Osteoblast (primary cell): ENCODE measurements at regions not wholly inside any gene's neighbourhood (a gene's known extent, or its start where the extent isn't known, plus 50 kb on each side); places are given as distances from the start of the nearest gene placed in this dataset.

ENCODE experiments used
- DNase-seq: peaks from one replicate; pipeline ENCODE4 v3.0.0; 2011; ENCODE audit warnings: low spot score, mixed read lengths; ENCODE audit not compliant: insufficient read length; ENCODE audit errors: missing footprints
- H2AFZ ChIP-seq: 2 replicates; pipeline ENCODE4 v1.6.0; 2011; ENCODE audit warnings: mild to moderate bottlenecking, low read length
- H3K27ac ChIP-seq: 2 replicates; pipeline ENCODE4 v1.5.1; 2011; ENCODE audit warnings: mild to moderate bottlenecking, low read depth, low read length, moderate library complexity
- H3K27me3 ChIP-seq: 2 replicates; pipeline ENCODE4 v1.6.0; 2012; ENCODE audit warnings: mild to moderate bottlenecking, control low read depth, inconsistent platforms, low read length, moderate library complexity; ENCODE audit not compliant: insufficient read depth
- H3K36me3 ChIP-seq: 2 replicates; pipeline ENCODE4 v1.5.1; 2011; ENCODE audit warnings: mild to moderate bottlenecking, low read length, control low read depth, moderate library complexity; ENCODE audit not compliant: insufficient read depth
- H3K4me1 ChIP-seq: 2 replicates; pipeline ENCODE4 v1.5.1; 2011; ENCODE audit warnings: mild to moderate bottlenecking, low read length, control low read depth, moderate library complexity; ENCODE audit not compliant: insufficient read depth
- H3K4me2 ChIP-seq: 2 replicates; pipeline ENCODE4 v1.6.0; 2011; ENCODE audit warnings: mild to moderate bottlenecking, low read length; ENCODE audit not compliant: insufficient read depth
- H3K4me3 ChIP-seq: fragments of 200-600 bp; sonication (generic); 3 replicates; pipeline ENCODE4 v1.5.1; 2012; ENCODE audit warnings: mild to moderate bottlenecking, low read length, inconsistent platforms; ENCODE audit not compliant: insufficient read depth
- H3K79me2 ChIP-seq: 2 replicates; pipeline ENCODE4 v1.6.0; 2012; ENCODE audit warnings: mild to moderate bottlenecking, low read length, control low read depth, inconsistent platforms; ENCODE audit not compliant: insufficient read depth
- H3K9me3 ChIP-seq: 2 replicates; pipeline ENCODE4 v1.5.1; 2011; ENCODE audit warnings: low read depth, low read length, control low read depth
- H4K20me1 ChIP-seq: 2 replicates; pipeline ENCODE4 v1.6.0; 2012; ENCODE audit warnings: mild to moderate bottlenecking, low read length, control low read depth; ENCODE audit not compliant: insufficient read depth
- TF ChIP-seq, protein P1 (sequence below): IDR thresholded peaks from 2 replicates; pipeline ENCODE4 v1.5.1; 2011; ENCODE audit warnings: mild to moderate bottlenecking, low read depth, low read length, moderate library complexity; ENCODE audit errors: extremely low read depth

DNA sequence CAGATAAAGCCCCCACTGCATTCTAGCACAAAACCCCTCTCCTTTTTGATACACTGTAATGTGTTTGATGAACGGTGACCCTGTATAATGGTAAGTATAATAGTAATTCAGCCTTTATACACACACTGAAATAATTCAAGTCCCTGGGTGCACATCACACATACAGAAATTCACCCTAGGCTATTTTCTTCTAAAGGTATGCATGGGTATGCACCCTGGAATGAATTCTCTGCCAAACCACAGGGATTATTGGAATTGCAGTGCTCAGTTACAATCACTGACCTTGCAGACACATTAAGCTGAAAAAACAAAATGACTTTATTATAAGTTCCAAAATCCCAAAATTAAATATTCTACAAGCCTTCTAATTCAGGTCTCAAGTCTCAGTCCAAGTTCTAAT is 245.9 kb upstream of the FAT3 start:
- Histone ChIP-seq H3K27me3 (no peaks in the 10 kb centered on the region), H3K9me3 (no peaks in the 10 kb centered on the region), H4K20me1 (no peaks in the 10 kb centered on the region), H3K27ac (no peak overlapping the region), H3K79me2 (no peaks in the 10 kb centered on the region), H3K4me2 (no peak overlapping the region), H3K4me1 (peaks cover 21% of the 10 kb centered on the region), H3K36me3 (no peaks in the 10 kb centered on the region), H3K4me3 (no peak overlapping the region), H2AFZ (no peak overlapping the region)
- TF ChIP-seq, protein P1, sequence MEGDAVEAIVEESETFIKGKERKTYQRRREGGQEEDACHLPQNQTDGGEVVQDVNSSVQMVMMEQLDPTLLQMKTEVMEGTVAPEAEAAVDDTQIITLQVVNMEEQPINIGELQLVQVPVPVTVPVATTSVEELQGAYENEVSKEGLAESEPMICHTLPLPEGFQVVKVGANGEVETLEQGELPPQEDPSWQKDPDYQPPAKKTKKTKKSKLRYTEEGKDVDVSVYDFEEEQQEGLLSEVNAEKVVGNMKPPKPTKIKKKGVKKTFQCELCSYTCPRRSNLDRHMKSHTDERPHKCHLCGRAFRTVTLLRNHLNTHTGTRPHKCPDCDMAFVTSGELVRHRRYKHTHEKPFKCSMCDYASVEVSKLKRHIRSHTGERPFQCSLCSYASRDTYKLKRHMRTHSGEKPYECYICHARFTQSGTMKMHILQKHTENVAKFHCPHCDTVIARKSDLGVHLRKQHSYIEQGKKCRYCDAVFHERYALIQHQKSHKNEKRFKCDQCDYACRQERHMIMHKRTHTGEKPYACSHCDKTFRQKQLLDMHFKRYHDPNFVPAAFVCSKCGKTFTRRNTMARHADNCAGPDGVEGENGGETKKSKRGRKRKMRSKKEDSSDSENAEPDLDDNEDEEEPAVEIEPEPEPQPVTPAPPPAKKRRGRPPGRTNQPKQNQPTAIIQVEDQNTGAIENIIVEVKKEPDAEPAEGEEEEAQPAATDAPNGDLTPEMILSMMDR, result no peak
- DNase-seq, result no peak

DNA sequence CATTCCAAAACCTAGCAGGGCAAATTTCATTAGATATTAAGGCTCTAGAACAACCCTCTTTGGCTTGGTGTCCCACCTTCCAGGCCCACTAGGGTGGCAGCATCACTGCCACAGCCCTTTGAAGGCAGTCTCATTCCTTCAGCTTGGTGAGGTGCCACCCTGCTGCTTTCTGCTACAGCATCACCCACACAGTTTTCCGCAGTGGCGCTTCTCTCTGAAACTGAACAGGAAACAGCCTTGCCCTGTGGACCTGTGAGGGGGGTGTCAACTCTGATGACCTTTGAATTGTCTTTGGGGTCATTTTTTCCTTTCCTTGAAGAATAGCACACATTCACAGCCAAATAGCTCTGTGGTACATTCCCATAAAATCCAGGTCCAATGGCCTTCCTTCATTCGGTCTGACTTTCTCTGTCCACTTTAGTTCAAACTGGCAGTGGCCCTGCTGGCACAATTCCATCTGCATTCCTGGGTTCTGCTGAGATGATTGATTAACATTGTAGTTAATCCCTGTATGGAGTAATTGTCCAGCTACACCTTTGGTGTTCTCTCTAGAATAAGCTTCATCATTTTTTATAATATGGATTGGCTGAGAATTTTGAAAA is 251.9 kb upstream of the FAT3 start:
- no peak overlapping the region for H3K27ac ChIP-seq
- no peaks in the 10 kb centered on the region for H3K27me3 ChIP-seq
- TF ChIP-seq, protein P1, result no peak
- no peak for DNase-seq
- H3K79me2 ChIP-seq, result no peaks in the 10 kb centered on the region
- no peaks in the 10 kb centered on the region for H4K20me1 ChIP-seq
- H3K36me3 ChIP-seq, result no peaks in the 10 kb centered on the region
- H3K4me2 ChIP-seq, result no peak overlapping the region
- H3K9me3 ChIP-seq, result no peaks in the 10 kb centered on the region
- no peak overlapping the region for H2AFZ ChIP-seq
- no peak overlapping the region for H3K4me3 ChIP-seq
- no peaks in the 10 kb centered on the region for H3K4me1 ChIP-seq

DNA sequence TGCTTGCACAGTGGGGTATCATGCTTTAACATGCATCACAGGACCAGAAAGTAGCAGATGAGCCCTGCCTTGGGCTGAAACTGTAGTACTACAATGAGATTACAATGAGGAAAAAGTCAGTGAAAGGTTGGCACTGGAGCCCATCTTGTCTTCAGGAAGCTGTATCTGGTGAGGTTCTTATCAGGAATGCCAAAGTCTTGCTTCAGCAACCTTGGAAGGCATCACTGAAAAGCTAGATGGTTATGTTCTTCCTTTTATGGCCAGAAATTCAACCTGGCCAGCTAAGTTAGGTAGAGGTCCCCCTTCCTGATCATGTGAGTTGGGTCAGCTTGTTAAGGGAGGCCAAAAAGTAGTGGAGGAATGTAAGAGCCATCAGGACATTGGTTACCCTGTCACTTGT is 254.0 kb upstream of the FAT3 start:
- Histone ChIP-seq H3K4me2 (no peak overlapping the region), H3K4me1 (no peaks in the 10 kb centered on the region), H3K79me2 (no peaks in the 10 kb centered on the region), H3K27me3 (no peaks in the 10 kb centered on the region), H3K27ac (no peak overlapping the region), H2AFZ (no peak overlapping the region), H3K4me3 (no peak overlapping the region), H3K36me3 (no peaks in the 10 kb centered on the region), H4K20me1 (no peaks in the 10 kb centered on the region), H3K9me3 (no peaks in the 10 kb centered on the region)
- DNase-seq, result no peak
- TF ChIP-seq, protein P1, result no peak

DNA sequence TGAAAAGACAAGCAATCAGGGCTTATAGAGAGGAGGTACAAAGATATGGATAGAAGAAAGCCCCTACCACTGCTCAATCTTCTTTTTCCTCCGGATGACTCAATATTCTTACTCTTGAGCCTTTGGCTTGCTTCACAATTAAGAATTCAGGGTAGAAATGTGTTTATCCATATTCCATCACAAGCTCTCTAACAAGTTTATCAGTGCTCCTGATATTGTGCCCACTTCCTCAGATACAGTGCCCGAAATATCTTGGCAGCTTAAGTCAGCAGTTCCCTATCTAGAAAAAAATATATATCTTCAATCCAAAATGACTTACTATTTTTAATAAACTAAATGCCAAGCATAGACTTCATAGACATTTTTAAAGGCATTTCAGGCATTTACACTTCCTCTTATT is 255.1 kb upstream of the FAT3 start:
- no peak overlapping the region for H3K4me2 ChIP-seq
- no peaks in the 10 kb centered on the region for H3K4me1 ChIP-seq
- no peaks in the 10 kb centered on the region for H3K36me3 ChIP-seq
- no peak overlapping the region for H2AFZ ChIP-seq
- no peaks in the 10 kb centered on the region for H3K27me3 ChIP-seq
- TF ChIP-seq, protein P1, result no peak
- H3K27ac ChIP-seq, result no peak overlapping the region
- no peak for DNase-seq
- H4K20me1 ChIP-seq, result no peaks in the 10 kb centered on the region
- H3K79me2 ChIP-seq, result no peaks in the 10 kb centered on the region
- no peak overlapping the region for H3K4me3 ChIP-seq
- H3K9me3 ChIP-seq, result no peaks in the 10 kb centered on the region
